ENCODE measurements at regions not wholly inside any gene's neighbourhood (a gene's known extent, or its start where the extent isn't known, plus 50 kb on each side); places are given as distances from the start of the nearest gene placed in this dataset.
A peak's percentile ranks its signal among the peaks of the same experiment; 100 is the strongest.

DNA sequence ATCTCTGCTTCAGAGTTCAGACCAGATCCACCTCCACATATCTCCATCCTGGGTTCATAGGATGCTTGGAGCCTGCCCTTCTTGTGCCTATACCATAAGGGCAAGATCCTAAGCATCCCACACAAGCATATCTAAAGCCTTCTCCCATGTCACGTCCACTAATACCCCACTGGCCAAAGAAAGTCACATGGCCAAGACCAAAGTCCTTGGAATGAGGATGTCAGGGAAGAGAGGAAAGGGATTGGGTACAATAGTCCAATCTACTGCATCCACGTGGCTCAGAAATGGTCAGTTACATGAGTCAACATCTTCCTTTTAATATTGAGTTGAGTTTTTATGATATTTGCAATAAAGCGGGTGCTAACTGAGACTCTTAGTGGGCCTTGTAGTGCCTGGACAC, 515.9 kb upstream of the SULF2 start:
- Histone ChIP-seq H3K36me3 (no peaks in the 10 kb centered on the region), H3K27ac (no peak overlapping the region), H3K9me3 (no peaks in the 10 kb centered on the region), H3K4me1 (peaks cover 0 to 1% of the 10 kb centered on the region in 2 donors), H3K4me3 (no peak overlapping the region), H3K27me3 (no peaks in the 10 kb centered on the region)
- intact Hi-C loops (cut with DNase I) = no loop called here
- ATAC-seq (no peak), DNase-seq (no peak)
- TF ChIP-seq, protein P1, sequence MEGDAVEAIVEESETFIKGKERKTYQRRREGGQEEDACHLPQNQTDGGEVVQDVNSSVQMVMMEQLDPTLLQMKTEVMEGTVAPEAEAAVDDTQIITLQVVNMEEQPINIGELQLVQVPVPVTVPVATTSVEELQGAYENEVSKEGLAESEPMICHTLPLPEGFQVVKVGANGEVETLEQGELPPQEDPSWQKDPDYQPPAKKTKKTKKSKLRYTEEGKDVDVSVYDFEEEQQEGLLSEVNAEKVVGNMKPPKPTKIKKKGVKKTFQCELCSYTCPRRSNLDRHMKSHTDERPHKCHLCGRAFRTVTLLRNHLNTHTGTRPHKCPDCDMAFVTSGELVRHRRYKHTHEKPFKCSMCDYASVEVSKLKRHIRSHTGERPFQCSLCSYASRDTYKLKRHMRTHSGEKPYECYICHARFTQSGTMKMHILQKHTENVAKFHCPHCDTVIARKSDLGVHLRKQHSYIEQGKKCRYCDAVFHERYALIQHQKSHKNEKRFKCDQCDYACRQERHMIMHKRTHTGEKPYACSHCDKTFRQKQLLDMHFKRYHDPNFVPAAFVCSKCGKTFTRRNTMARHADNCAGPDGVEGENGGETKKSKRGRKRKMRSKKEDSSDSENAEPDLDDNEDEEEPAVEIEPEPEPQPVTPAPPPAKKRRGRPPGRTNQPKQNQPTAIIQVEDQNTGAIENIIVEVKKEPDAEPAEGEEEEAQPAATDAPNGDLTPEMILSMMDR (IDR thresholded peaks at IDR 0.05) = no peak

DNA sequence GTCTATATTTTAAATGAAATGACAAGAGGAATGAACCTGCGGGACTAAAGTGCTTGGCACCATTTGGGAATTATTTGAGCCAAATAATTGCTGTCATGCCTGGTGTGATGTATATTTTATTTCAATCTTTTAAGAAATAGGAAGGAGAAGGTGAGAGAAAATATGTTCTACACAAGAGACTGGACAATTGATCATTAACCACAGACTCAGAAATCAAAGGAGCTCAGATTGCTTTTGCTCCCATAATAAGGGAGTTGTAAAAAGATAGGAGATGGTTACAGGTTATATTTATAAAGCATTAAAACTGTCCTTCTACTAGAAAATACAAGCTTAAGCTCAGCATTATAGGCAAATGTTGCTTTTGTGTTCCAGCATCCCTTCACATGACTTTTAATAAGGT, 515.2 kb upstream of the SULF2 start:
- Histone ChIP-seq H3K27me3 (no peaks in the 10 kb centered on the region), H3K27ac (no peak overlapping the region), H3K9me3 (no peaks in the 10 kb centered on the region), H3K4me3 (no peak overlapping the region), H3K4me1 (peaks cover 0 to 7% of the 10 kb centered on the region in 2 donors), H3K36me3 (no peaks in the 10 kb centered on the region)
- ATAC-seq = no peak
- no peak for DNase-seq
- intact Hi-C loops (cut with DNase I) = no loop called here
- TF ChIP-seq, protein P1 (IDR thresholded peaks at IDR 0.05) = no peak

DNA sequence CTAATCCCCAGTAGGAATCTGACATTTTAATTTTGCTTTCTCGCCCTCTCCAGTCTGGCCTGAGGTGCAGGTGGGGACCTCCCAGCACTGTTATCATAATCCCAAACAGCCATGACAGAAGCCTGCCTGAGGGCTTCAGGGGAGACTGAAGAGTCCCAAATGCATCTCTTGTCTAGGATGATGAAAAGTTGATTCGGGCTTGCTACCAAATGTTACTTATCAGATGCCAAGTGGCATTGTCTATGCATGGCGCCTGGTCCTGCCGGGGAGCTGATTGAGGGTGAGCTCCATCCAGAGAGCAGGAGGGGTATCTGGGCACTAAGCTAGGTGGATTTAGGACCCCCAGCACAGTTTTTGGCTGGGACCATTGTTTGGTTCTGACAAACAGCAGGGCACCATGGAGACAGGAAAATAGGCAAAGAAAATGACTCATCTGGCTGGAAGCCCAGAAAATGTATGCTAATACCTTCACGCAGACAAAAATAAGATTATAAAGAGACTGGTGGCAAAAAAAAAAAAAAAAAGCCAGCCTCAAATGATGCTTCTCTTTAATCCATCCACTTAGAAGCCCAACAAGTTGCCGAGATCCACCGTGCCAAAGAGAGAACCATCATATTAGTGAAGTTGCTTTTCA, 513.7 kb upstream of the SULF2 start:
- Histone ChIP-seq H3K27me3 (no peaks in the 10 kb centered on the region), H3K4me1 (peaks cover 0 to 13% of the 10 kb centered on the region in 2 donors), H3K4me3 (no peak overlapping the region), H3K27ac (no peak overlapping the region), H3K36me3 (no peaks in the 10 kb centered on the region), H3K9me3 (no peaks in the 10 kb centered on the region)
- ATAC-seq (peak; percentile 32), DNase-seq (peak in 1 of 4 donors; percentile 66)
- TF ChIP-seq, protein P1 (IDR thresholded peaks at IDR 0.05) = no peak
- intact Hi-C loops (cut with DNase I) = no loop called here

DNA sequence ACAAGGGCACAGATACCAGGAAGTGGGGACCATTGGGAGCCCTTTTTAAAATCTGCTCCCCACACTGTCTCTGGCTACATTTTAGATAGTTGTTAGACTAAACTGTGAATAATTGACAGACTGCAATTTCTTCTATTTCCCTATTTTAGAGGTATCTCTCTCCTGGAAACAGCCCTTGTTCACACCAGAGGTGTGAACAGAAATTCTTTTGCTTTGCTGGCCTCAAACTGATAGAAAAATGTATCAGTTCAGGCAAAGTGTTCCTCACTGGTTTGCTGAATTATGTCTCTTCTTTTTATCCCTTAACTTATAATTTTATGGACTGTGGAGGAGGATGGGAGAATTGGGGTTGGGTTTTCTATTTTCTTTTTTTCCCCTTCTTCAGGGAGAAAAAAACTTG, 513.2 kb upstream of the SULF2 start:
- H3K27ac ChIP-seq = no peak overlapping the region
- TF ChIP-seq, protein P1 (IDR thresholded peaks at IDR 0.05) = no peak
- H3K27me3 ChIP-seq = no peaks in the 10 kb centered on the region
- no peaks in the 10 kb centered on the region for H3K9me3 ChIP-seq
- no peaks in the 10 kb centered on the region for H3K36me3 ChIP-seq
- ATAC-seq (no peak), DNase-seq (no peak)
- no peak overlapping the region for H3K4me3 ChIP-seq
- intact Hi-C loops (cut with DNase I) = no loop called here
- peaks cover 0 to 13% of the 10 kb centered on the region in 2 donors for H3K4me1 ChIP-seq

DNA sequence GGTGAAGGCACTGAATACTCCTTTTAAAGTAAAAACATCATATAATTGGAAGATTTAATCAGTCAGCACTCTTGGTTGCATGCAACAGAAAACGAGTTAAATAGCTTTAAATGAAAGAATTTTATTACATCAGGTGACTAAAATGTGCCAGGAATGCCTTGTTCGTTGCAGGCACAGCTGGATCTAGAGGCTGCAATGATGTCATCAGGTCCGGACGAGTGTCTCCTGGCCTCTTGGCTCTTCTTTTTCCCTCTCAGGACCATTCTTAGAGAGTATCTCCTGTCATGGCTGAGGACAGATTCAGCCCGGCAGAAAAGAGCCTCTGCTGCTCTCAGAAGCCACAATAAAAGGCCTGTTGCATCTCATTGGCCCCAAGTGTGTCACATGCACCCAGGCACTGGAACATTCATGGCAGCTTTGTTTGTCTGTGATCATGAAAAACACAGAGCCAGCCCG, 510.7 kb upstream of the SULF2 start:
- H3K4me3 ChIP-seq = no peak overlapping the region
- H3K27me3 ChIP-seq = no peaks in the 10 kb centered on the region
- ATAC-seq (peak; percentile 22), DNase-seq (no peak)
- H3K27ac ChIP-seq = peak overlapping the region in 1 of 2 donors; percentile 4
- intact Hi-C loops (cut with DNase I) = no loop called here
- peaks cover 0 to 13% of the 10 kb centered on the region in 2 donors for H3K4me1 ChIP-seq
- TF ChIP-seq, protein P1 (IDR thresholded peaks at IDR 0.05) = no peak
- H3K9me3 ChIP-seq = no peaks in the 10 kb centered on the region
- no peaks in the 10 kb centered on the region for H3K36me3 ChIP-seq
